ENCODE measurements at regions not wholly inside any gene's neighbourhood (a gene's known extent, or its start where the extent isn't known, plus 50 kb on each side); places are given as distances from the start of the nearest gene placed in this dataset.

DNA sequence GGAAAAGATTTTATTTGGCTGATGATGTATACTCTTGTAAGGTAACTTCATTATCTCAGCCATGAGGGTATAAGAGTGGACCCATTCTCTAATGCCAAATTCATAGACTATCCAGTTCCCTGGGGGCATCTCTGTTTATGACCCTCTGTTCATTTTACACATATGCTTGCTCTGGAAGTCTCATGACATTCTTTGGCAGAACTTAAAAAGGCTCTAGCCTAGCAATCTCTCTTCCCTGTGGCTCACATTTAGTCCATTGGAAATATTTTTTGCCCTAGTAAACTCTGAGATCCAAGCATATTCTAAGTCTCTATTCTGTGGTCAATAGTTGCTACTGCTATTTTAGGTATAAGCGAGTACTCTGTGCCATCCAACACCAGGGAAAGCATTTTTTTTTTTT lies 1201.8 kb upstream of the ZEB2 start:
- TF ChIP-seq, protein P1, sequence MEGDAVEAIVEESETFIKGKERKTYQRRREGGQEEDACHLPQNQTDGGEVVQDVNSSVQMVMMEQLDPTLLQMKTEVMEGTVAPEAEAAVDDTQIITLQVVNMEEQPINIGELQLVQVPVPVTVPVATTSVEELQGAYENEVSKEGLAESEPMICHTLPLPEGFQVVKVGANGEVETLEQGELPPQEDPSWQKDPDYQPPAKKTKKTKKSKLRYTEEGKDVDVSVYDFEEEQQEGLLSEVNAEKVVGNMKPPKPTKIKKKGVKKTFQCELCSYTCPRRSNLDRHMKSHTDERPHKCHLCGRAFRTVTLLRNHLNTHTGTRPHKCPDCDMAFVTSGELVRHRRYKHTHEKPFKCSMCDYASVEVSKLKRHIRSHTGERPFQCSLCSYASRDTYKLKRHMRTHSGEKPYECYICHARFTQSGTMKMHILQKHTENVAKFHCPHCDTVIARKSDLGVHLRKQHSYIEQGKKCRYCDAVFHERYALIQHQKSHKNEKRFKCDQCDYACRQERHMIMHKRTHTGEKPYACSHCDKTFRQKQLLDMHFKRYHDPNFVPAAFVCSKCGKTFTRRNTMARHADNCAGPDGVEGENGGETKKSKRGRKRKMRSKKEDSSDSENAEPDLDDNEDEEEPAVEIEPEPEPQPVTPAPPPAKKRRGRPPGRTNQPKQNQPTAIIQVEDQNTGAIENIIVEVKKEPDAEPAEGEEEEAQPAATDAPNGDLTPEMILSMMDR (IDR thresholded peaks at IDR 0.05): no peak
- TF ChIP-seq POLR2A (IDR thresholded peaks at IDR 0.05): no peak

Data from testis (tissue), 2 donors.